Body of pancreas (tissue), 4 donors: ENCODE measurements at regions not wholly inside any gene's neighbourhood (a gene's known extent, or its start where the extent isn't known, plus 50 kb on each side); places are given as distances from the start of the nearest gene placed in this dataset.

Experiments used
- ATAC-seq: fragments of 150-250 bp; one replicate; pipeline ENCODE4 v1.9.1; 2016
- DNase-seq, 4 donors: peaks; one replicate each; pipeline ENCODE4 v3.0.0-alpha.2; 2019
- H3K27ac ChIP-seq, 4 donors: fragments of 200-600 bp; sonication (generic); 1 replicate in 3 of 4; 2 replicates in 1 of 4; pipeline versions ENCODE4 v1.5.1 to v1.6.1; 2016 to 2019; ENCODE audit warnings: mild to moderate bottlenecking in 1 of 4, mixed read lengths in 1 of 4, moderate library complexity in 1 of 4
- H3K27me3 ChIP-seq, 2 donors: fragments of 200-600 bp; sonication (generic); one replicate each; pipeline ENCODE4 v1.6.0; 2016; ENCODE audit warnings: mild to moderate bottlenecking in 1 of 2
- H3K36me3 ChIP-seq, 2 donors: fragments of 200-600 bp; sonication (generic); replicated peaks in 1 of 2; 2 replicates each; pipeline ENCODE4 v1.5.1; 2016; ENCODE audit warnings: low read depth in 2 of 2; ENCODE audit not compliant: insufficient read depth in 1 of 2
- H3K4me1 ChIP-seq: fragments of 200-600 bp; sonication (generic); one replicate; pipeline ENCODE4 v1.6.0; 2016
- H3K4me3 ChIP-seq, 2 donors: fragments of 200-600 bp; sonication (generic); 1 replicate in 1 of 2; 2 replicates in 1 of 2; pipeline ENCODE4 v1.5.1; 2016 to 2019
- H3K9me3 ChIP-seq, 3 donors: fragments of 200-600 bp; sonication (generic); 1 replicate in 2 of 3; 2 replicates in 1 of 3; pipeline ENCODE4 v1.5.1; 2016
- CTCF ChIP-seq, 7 experiments: fragments of 450-650 bp in 4 of 7; fragments of 200-600 bp in 3 of 7; sonication (generic) in 3 of 7; IDR thresholded peaks; one replicate each; pipeline ENCODE4 v1.5.1; 2016 to 2019; ENCODE audit warnings: antibody characterized with exemption in 7 of 7
- POLR2A ChIP-seq, 3 donors: fragments of 450-650 bp; IDR thresholded peaks; one replicate each; pipeline ENCODE4 v1.6.1; 2016; ENCODE audit warnings: antibody characterized with exemption in 3 of 3, mild to moderate bottlenecking in 2 of 3
- WGBS, 2 donors: methylation state at CpG; one replicate each; pipeline ENCODE4 v1.1.5; 2017; 5-methylcytosine and 5-hydroxymethylcytosine counted together
- intact Hi-C: fragments of 100-400 bp; cut with DNase I; formaldehyde crosslinking; loops from one replicate; pipeline ENCODE4 v1.15.1; 2023

DNA sequence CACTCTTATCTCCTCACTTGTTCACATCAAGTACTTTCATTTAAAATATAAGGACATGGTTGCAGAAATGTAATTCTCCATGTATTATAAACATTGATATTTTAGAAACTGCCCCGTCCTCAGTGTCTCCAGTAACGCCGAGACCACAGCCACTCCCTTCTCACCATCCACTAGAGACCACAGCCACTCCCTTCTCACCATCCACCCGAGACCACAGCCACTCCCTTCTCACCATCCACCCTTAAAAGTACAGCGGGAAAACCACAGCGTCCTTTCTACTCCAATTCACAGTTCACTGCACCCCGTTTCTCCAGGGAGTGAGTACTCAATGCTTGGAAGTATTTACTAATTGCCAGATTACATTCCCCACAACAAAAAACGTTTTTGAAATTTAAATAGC is 1452.2 kb upstream of the ACVR2A start:
- TF ChIP-seq POLR2A (IDR thresholded peaks at IDR 0.05) (no peak), CTCF (IDR thresholded peaks at IDR 0.05) (no peak)
- no peak overlapping the region for H3K27ac ChIP-seq
- no peak for ATAC-seq
- WGBS, 2 donors: 76 to 78% methylated on average over 8 of the region's 8 CpGs
- H3K4me3 ChIP-seq: no peak overlapping the region
- no peaks in the 10 kb centered on the region for H3K27me3 ChIP-seq
- DNase-seq: no peak
- intact Hi-C loops: no loop called here
- H3K4me1 ChIP-seq: no peaks in the 10 kb centered on the region
- H3K36me3 ChIP-seq: no peaks in the 10 kb centered on the region
- no peaks in the 10 kb centered on the region for H3K9me3 ChIP-seq

- 83 to 87% methylated on average over 10 of the region's 10 CpGs for WGBS, 2 donors
- DNase-seq (no peak), ATAC-seq (no peak)
- Histone ChIP-seq H3K9me3 (no peaks in the 10 kb centered on the region), H3K4me1 (no peaks in the 10 kb centered on the region), H3K27me3 (no peaks in the 10 kb centered on the region), H3K4me3 (no peak overlapping the region), H3K36me3 (no peaks in the 10 kb centered on the region), H3K27ac (no peak overlapping the region)
- intact Hi-C loops: no loop called here
- TF ChIP-seq CTCF (IDR thresholded peaks at IDR 0.05) (no peak), POLR2A (IDR thresholded peaks at IDR 0.05) (no peak)
Measured at GRCh38 chr2:146392186-146392585, 1452.6 kb upstream of the ACVR2A start.

DNA sequence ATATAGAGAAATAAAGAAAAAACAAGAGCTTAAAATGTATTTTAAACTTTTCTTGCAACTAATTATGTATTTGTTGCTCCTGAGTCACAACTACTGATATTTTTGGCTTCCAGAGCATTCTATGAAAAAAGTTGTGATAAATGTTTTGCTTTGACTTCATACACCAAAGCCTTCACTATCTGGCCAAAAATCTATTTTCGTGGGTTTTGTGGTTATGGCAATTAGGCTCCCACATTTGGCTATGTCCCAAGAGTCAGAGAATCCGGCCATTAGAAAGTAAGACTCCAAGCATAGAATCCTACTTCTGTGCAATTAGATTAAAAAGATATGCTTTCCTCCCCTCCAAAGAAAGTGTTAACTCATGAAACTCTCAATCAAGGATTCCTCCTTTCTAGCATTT is 1456.1 kb upstream of the ACVR2A start:
- ATAC-seq (no peak), DNase-seq (no peak)
- Histone ChIP-seq H3K9me3 (no peaks in the 10 kb centered on the region), H3K36me3 (no peaks in the 10 kb centered on the region), H3K27me3 (no peaks in the 10 kb centered on the region), H3K4me1 (no peaks in the 10 kb centered on the region), H3K27ac (no peak overlapping the region), H3K4me3 (no peak overlapping the region)
- intact Hi-C loops: no loop called here
- 47 to 64% methylated on average over 2 of the region's 2 CpGs for WGBS, 2 donors
- TF ChIP-seq CTCF (IDR thresholded peaks at IDR 0.05) (no peak), POLR2A (IDR thresholded peaks at IDR 0.05) (no peak)

DNA sequence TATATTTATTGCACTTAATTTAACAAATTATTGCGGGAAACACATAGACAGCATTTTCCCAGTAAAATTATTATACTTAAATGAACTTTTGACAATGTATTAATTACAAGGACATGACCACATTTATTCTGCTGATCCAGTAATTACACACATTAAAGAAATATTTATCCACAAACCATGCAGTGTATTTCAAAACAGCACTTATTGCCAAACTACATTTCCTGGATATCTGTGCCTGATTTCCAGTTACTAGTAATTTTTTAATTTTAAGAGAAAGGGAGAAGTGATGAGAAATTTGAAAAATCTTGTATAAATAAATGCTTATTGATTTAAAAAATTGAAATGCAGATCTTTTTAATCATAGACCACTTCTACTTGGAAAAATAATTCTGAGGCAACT is 1458.7 kb upstream of the ACVR2A start:
- H3K27ac ChIP-seq: no peak overlapping the region
- H3K27me3 ChIP-seq: no peaks in the 10 kb centered on the region
- WGBS, 2 donors: 79% methylated on average over 1 of the region's 1 CpG
- no peaks in the 10 kb centered on the region for H3K9me3 ChIP-seq
- ATAC-seq (no peak), DNase-seq (no peak)
- no peak overlapping the region for H3K4me3 ChIP-seq
- TF ChIP-seq CTCF (IDR thresholded peaks at IDR 0.05) (no peak), POLR2A (IDR thresholded peaks at IDR 0.05) (no peak)
- intact Hi-C loops: no loop called here
- no peaks in the 10 kb centered on the region for H3K36me3 ChIP-seq
- H3K4me1 ChIP-seq: no peaks in the 10 kb centered on the region

- H3K36me3 ChIP-seq: no peaks in the 10 kb centered on the region
- DNase-seq (no peak), ATAC-seq (no peak)
- 72 to 82% methylated on average over 5 of the region's 5 CpGs for WGBS, 2 donors
- no peaks in the 10 kb centered on the region for H3K27me3 ChIP-seq
- no peak overlapping the region for H3K4me3 ChIP-seq
- no peak for TF ChIP-seq CTCF (IDR thresholded peaks at IDR 0.05)
- TF ChIP-seq POLR2A (IDR thresholded peaks at IDR 0.05): no peak
- H3K9me3 ChIP-seq: no peaks in the 10 kb centered on the region
- H3K4me1 ChIP-seq: no peaks in the 10 kb centered on the region
- intact Hi-C loops: no loop called here
- no peak overlapping the region for H3K27ac ChIP-seq
Measured at GRCh38 chr2:146385031-146385430, 1459.8 kb upstream of the ACVR2A start.
